ENCODE measurements at regions not wholly inside any gene's neighbourhood (a gene's known extent, or its start where the extent isn't known, plus 50 kb on each side); places are given as distances from the start of the nearest gene placed in this dataset.

DNA sequence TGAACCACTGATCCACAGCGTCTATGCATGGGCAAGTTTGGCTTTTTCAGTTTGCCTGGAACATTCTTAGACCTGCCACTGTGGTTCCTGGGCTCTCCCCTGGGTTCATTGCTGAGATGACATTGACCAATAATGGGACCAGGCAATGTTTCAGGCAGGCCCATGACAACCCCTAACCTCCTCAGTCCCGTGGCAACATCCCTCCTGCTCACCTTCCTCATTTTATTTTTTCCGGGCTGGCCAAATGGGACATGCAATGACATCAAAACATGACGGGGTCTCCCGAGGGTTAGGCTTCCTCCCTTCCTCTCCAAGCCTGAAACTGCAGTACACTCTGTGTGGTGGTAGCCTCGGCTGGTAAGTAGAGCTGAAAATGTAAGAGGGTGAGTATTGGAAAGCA, 234.0 kb upstream of the RREB1 start:
- TF ChIP-seq, protein P1, sequence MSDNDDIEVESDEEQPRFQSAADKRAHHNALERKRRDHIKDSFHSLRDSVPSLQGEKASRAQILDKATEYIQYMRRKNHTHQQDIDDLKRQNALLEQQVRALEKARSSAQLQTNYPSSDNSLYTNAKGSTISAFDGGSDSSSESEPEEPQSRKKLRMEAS (IDR thresholded peaks at IDR 0.05; ENCODE audit: insufficient read depth, insufficient read length) = no peak
- TF ChIP-seq MYC (IDR thresholded peaks at IDR 0.05; ENCODE audit: low read depth, low read length) (no peak), POLR2AphosphoS5 (IDR thresholded peaks at IDR 0.05; ENCODE audit: insufficient read depth, low read depth, low read length) (no peak), POLR2A (IDR thresholded peaks at IDR 0.05; ENCODE audit: low read depth, low read length) (no peak), GATA2 (IDR thresholded peaks at IDR 0.05; ENCODE audit: insufficient read depth, insufficient read length, low read depth, low read length) (no peak)
- BruUV-seq (replicated peaks) = no TSS peak
- no peak overlapping the region for H3K4me2 ChIP-seq (ENCODE audit: insufficient read depth, low read length)
- H3K9me1 ChIP-seq (replicated peaks; ENCODE audit: control insufficient read depth, extremely low read depth, insufficient read depth, low read length) = no peaks in the 10 kb centered on the region
- no peaks in the 10 kb centered on the region for H3K9me3 ChIP-seq (replicated peaks; ENCODE audit: control insufficient read depth, insufficient read depth, low read length)
- dilution Hi-C loops (cut with MboI; ENCODE audit: extremely low pct_ligation_motif_present, low sequenced_read_pairs) = no loop called here
- no peak overlapping the region for H3K4me3 ChIP-seq (replicated peaks in 1 of 3; ENCODE audit: insufficient read depth in 1 of 3, low read depth in 1 of 3, low read length in 3 of 3)
- H3K4me1 ChIP-seq (ENCODE audit: control insufficient read depth, extremely low read depth, insufficient read depth, low read length) = no peaks in the 10 kb centered on the region
- intact Hi-C loops (cut with micrococcal nuclease) = no loop called here
- H3K27me3 ChIP-seq (ENCODE audit: control insufficient read depth in 2 of 2, insufficient read depth in 2 of 2, low read length in 2 of 2) = no peaks in the 10 kb centered on the region
- DNase-seq (ENCODE audit: low read depth, low spot score) = no peak
- no peaks in the 10 kb centered on the region for H4K20me1 ChIP-seq (replicated peaks; ENCODE audit: control insufficient read depth, extremely low read depth, insufficient read depth, low read length)
- no peaks in the 10 kb centered on the region for H3K79me2 ChIP-seq (ENCODE audit: control insufficient read depth, insufficient read depth, low read length)
- H3K27ac ChIP-seq (ENCODE audit: insufficient read depth, low read depth, low read length) = no peak overlapping the region
- FAIRE-seq = no peak
- no peaks in the 10 kb centered on the region for H3K36me3 ChIP-seq (ENCODE audit: control insufficient read depth in 2 of 2, extremely low read depth in 1 of 2, insufficient read depth in 2 of 2, low read length in 2 of 2)
- H3K9ac ChIP-seq (replicated peaks; ENCODE audit: extremely low read depth, insufficient read depth, low read length) = no peak overlapping the region
- ChIA-PET POLR2A (no interaction called here), CTCF (no interaction called here)
- no peak overlapping the region for H2AFZ ChIP-seq (ENCODE audit: low read depth, low read length)

DNA sequence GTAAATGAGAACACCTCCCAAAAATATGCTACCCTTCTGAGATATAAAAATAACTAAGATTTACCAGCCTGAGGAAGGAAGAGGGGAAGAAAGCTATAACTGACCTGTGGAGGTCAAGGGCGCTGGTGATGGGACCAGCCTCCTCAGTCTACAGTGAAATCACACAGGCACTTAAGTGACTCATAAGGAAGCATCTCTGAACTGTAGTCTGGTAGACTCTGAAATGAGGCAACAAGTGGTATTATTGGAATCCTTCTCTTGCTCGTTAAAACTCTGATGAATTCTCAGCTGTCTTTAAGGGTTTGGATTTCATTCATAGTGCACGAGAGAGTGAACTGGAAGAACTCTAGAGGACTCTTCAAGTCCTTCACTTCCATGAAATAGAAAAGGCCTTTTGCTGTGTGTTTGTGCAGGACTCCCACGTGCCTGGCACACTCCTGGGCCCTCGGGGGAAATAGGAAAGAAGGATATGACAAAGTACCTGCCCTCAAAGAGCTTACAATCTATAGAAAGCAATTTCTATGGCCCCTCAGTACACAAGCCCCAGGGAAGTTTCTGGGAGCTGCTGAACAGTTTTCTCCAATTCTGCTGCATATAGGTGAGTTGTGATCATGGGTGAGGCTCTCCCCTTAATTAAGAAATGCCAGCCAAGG, 231.8 kb upstream of the RREB1 start:
- Histone ChIP-seq H3K4me2 (ENCODE audit: insufficient read depth, low read length) (no peak overlapping the region), H4K20me1 (replicated peaks; ENCODE audit: control insufficient read depth, extremely low read depth, insufficient read depth, low read length) (no peaks in the 10 kb centered on the region), H3K27ac (ENCODE audit: insufficient read depth, low read depth, low read length) (no peak overlapping the region), H3K9ac (replicated peaks; ENCODE audit: extremely low read depth, insufficient read depth, low read length) (no peak overlapping the region), H2AFZ (ENCODE audit: low read depth, low read length) (no peak overlapping the region), H3K79me2 (ENCODE audit: control insufficient read depth, insufficient read depth, low read length) (no peaks in the 10 kb centered on the region), H3K4me3 (replicated peaks in 1 of 3; ENCODE audit: insufficient read depth in 1 of 3, low read depth in 1 of 3, low read length in 3 of 3) (no peak overlapping the region), H3K4me1 (ENCODE audit: control insufficient read depth, extremely low read depth, insufficient read depth, low read length) (no peaks in the 10 kb centered on the region), H3K27me3 (ENCODE audit: control insufficient read depth in 2 of 2, insufficient read depth in 2 of 2, low read length in 2 of 2) (no peaks in the 10 kb centered on the region), H3K9me1 (replicated peaks; ENCODE audit: control insufficient read depth, extremely low read depth, insufficient read depth, low read length) (no peaks in the 10 kb centered on the region), H3K36me3 (ENCODE audit: control insufficient read depth in 2 of 2, extremely low read depth in 1 of 2, insufficient read depth in 2 of 2, low read length in 2 of 2) (no peaks in the 10 kb centered on the region), H3K9me3 (replicated peaks; ENCODE audit: control insufficient read depth, insufficient read depth, low read length) (no peaks in the 10 kb centered on the region)
- DNase-seq (ENCODE audit: low read depth, low spot score) = no peak
- intact Hi-C loops (cut with micrococcal nuclease) = no loop called here
- ChIA-PET POLR2A (no interaction called here), CTCF (interaction anchor here (1.4 to 1.5 kb wide), 2 partner anchors 117 to 179 kb away, joined by 3 to 4 read pairs; no protein-coding TSS in a partner anchor)
- no peak for TF ChIP-seq EZH2 (IDR thresholded peaks at IDR 0.05; ENCODE audit: borderline replicate concordance, low read depth, low read length, severe bottlenecking)
- no peak for TF ChIP-seq MYC (IDR thresholded peaks at IDR 0.05; ENCODE audit: low read depth, low read length)
- TF ChIP-seq, protein P2, sequence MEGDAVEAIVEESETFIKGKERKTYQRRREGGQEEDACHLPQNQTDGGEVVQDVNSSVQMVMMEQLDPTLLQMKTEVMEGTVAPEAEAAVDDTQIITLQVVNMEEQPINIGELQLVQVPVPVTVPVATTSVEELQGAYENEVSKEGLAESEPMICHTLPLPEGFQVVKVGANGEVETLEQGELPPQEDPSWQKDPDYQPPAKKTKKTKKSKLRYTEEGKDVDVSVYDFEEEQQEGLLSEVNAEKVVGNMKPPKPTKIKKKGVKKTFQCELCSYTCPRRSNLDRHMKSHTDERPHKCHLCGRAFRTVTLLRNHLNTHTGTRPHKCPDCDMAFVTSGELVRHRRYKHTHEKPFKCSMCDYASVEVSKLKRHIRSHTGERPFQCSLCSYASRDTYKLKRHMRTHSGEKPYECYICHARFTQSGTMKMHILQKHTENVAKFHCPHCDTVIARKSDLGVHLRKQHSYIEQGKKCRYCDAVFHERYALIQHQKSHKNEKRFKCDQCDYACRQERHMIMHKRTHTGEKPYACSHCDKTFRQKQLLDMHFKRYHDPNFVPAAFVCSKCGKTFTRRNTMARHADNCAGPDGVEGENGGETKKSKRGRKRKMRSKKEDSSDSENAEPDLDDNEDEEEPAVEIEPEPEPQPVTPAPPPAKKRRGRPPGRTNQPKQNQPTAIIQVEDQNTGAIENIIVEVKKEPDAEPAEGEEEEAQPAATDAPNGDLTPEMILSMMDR (IDR thresholded peaks at IDR 0.05; ENCODE audit: extremely low read depth in 1 of 2, insufficient read depth in 1 of 2, low read depth in 1 of 2, low read length in 2 of 2) = no peak
- no peak for TF ChIP-seq JUN (IDR thresholded peaks at IDR 0.05; ENCODE audit: borderline replicate concordance, insufficient read depth, insufficient read length, low read depth)
- TF ChIP-seq, protein P1 (IDR thresholded peaks at IDR 0.05; ENCODE audit: insufficient read depth, insufficient read length) = no peak
- TF ChIP-seq GATA2 (IDR thresholded peaks at IDR 0.05; ENCODE audit: insufficient read depth, insufficient read length, low read depth, low read length) = no peak
- no peak for TF ChIP-seq POLR2AphosphoS5 (IDR thresholded peaks at IDR 0.05; ENCODE audit: insufficient read depth, low read depth, low read length)
- TF ChIP-seq POLR2A (IDR thresholded peaks at IDR 0.05; ENCODE audit: low read depth, low read length) = no peak
- no peak for TF ChIP-seq FOS (IDR thresholded peaks at IDR 0.05; ENCODE audit: borderline replicate concordance, insufficient read depth, low read length)
- no TSS peak for BruUV-seq (replicated peaks)
- FAIRE-seq = no peak
- dilution Hi-C loops (cut with MboI; ENCODE audit: extremely low pct_ligation_motif_present, low sequenced_read_pairs) = no loop called here
